ENCODE measurements at regions not wholly inside any gene's neighbourhood (a gene's known extent, or its start where the extent isn't known, plus 50 kb on each side); places are given as distances from the start of the nearest gene placed in this dataset.

DNA sequence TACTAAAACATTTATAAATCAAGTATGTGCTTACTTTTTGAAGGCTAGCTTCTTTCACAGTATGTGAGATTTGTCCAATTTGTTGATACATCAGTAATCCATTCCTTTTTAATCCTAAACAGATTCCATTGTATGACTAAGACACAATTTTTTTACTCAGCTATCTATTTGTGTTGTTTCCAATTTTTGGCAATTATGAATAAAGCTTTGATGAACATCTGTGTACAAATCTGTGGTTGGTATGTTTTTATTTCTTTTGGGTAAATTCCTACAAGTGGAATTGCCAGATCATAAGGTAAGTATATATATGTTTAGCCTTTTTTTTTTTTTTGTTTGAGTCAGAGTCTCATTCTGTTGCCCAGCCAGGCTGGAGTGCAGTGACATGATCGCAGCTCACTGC, 56.2 kb upstream of the VEPH1 start:
- TF ChIP-seq CTCF (IDR thresholded peaks at IDR 0.05; ENCODE audit: low read depth, low read length) (no peak), POLR2A (IDR thresholded peaks at IDR 0.05; ENCODE audit: extremely low read depth, insufficient read length) (no peak)
